ENCODE measurements at regions not wholly inside any gene's neighbourhood (a gene's known extent, or its start where the extent isn't known, plus 50 kb on each side); places are given as distances from the start of the nearest gene placed in this dataset.

DNA sequence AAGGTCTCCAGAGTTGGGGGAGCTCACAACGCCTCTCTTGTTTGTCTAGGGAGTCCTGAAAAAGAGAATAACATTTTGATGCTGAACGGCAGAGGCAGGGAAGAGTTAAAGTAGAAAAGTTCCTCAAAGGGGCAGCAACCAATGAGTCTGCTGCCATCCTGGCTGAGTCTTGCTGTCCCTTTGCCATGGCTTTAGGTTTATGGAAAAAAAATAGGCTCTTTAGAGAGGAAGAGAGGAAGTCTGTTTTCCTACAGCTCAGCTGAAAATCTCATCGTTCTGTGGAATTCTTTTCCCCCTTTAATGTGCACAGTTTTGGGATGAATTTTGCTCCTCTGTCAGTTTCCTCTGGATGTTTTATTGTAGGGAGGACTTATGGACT, 314.8 kb upstream of the TBX3 start:
- no peak for TF ChIP-seq POLR2A (IDR thresholded peaks at IDR 0.05)
- TF ChIP-seq CTCF (IDR thresholded peaks at IDR 0.05) = no peak
- Histone ChIP-seq H3K27me3 (no peaks in the 10 kb centered on the region), H3K27ac (no peak overlapping the region), H3K9me3 (peaks cover 0 to 7% (median 0%) of the 10 kb centered on the region in 4 donors), H3K4me1 (no peaks in the 10 kb centered on the region), H3K4me3 (no peak overlapping the region), H3K36me3 (no peaks in the 10 kb centered on the region)
- DNase-seq = no peak

GRCh38 chr12:114998118-114998749, 314.3 kb upstream of the TBX3 start:
- Histone ChIP-seq H3K27me3 (no peaks in the 10 kb centered on the region), H3K9me3 (peaks cover 0 to 7% (median 0%) of the 10 kb centered on the region in 4 donors), H3K4me3 (no peak overlapping the region), H3K27ac (no peak overlapping the region), H3K36me3 (no peaks in the 10 kb centered on the region), H3K4me1 (no peaks in the 10 kb centered on the region)
- TF ChIP-seq CTCF (IDR thresholded peaks at IDR 0.05) = no peak
- no peak for TF ChIP-seq POLR2A (IDR thresholded peaks at IDR 0.05)
- no peak for DNase-seq

DNA sequence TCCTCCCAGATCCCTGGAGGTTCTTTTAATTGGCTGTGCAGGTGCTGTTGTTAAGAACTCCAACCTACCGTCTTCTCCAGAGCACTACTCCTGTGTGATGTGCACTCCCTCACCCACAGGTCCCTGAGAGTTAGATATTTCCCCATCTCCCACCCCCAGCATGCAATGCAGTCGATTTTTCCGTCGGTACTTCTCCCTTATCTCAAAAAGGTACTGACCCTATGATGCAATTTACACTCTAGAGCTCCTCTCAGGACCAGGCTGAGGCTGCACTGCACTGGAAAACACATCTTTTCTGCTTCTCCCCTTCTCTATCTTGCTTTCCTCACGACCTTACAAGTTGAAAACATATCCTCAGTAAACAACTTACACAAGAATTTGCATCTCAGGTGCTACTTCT, 312.4 kb upstream of the TBX3 start:
- TF ChIP-seq POLR2A (IDR thresholded peaks at IDR 0.05) (no peak), CTCF (IDR thresholded peaks at IDR 0.05) (no peak)
- H3K27me3 ChIP-seq = no peaks in the 10 kb centered on the region
- H3K27ac ChIP-seq = no peak overlapping the region
- peaks cover 0 to 7% (median 0%) of the 10 kb centered on the region in 4 donors for H3K9me3 ChIP-seq
- H3K4me3 ChIP-seq = no peak overlapping the region
- no peak for DNase-seq
- no peaks in the 10 kb centered on the region for H3K36me3 ChIP-seq
- H3K4me1 ChIP-seq = no peaks in the 10 kb centered on the region

DNA sequence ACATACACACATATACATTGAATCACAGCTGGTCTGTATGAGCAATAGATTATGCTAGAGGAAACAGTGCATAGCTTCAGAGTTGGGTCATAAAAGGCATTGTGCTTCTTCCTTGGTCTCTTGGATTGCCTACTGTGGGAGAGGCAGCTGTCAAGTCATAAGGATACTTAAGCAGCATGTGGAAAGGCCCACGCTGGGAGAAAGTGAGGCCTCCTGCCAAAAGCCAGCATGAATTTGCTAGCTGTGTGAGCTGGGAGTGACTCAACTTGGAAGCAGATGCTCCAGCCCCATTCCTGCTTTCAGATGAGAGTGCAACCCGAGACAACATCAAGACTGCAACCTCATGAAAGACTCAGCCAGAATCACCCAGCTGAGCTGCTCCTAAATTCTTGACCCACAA, 311.9 kb upstream of the TBX3 start:
- no peaks in the 10 kb centered on the region for H3K27me3 ChIP-seq
- no peaks in the 10 kb centered on the region for H3K36me3 ChIP-seq
- TF ChIP-seq POLR2A (IDR thresholded peaks at IDR 0.05) (no peak), CTCF (IDR thresholded peaks at IDR 0.05) (no peak)
- no peak for DNase-seq
- H3K4me1 ChIP-seq = no peaks in the 10 kb centered on the region
- H3K27ac ChIP-seq = no peak overlapping the region
- peaks cover 0 to 7% (median 0%) of the 10 kb centered on the region in 4 donors for H3K9me3 ChIP-seq
- H3K4me3 ChIP-seq = no peak overlapping the region

DNA sequence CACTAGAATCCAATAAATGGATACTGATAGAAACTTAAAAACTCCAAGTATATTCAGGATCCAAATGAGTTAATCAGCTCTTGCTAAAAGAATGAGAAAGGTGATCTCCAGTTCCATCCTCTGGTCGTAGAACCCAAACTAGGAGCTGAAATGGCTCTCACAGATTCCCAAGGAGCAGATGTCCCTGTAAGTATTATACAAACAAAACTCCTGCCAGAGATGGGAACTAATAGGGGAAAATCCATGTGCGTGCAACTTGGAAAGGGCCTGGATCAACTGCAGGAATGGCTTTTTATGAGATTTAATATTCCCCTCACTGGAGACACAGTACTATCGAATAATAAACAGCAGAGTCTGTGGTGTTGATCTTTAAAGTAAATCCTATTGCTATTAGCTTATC, 309.2 kb upstream of the TBX3 start:
- no peaks in the 10 kb centered on the region for H3K4me1 ChIP-seq
- H3K27ac ChIP-seq = peak overlapping the region in 1 of 4 donors; percentile 10
- no peak for DNase-seq
- no peaks in the 10 kb centered on the region for H3K27me3 ChIP-seq
- H3K4me3 ChIP-seq = no peak overlapping the region
- H3K36me3 ChIP-seq = no peaks in the 10 kb centered on the region
- TF ChIP-seq POLR2A (IDR thresholded peaks at IDR 0.05) (no peak), CTCF (IDR thresholded peaks at IDR 0.05) (no peak)
- peaks cover 0 to 7% (median 0%) of the 10 kb centered on the region in 4 donors for H3K9me3 ChIP-seq

DNA sequence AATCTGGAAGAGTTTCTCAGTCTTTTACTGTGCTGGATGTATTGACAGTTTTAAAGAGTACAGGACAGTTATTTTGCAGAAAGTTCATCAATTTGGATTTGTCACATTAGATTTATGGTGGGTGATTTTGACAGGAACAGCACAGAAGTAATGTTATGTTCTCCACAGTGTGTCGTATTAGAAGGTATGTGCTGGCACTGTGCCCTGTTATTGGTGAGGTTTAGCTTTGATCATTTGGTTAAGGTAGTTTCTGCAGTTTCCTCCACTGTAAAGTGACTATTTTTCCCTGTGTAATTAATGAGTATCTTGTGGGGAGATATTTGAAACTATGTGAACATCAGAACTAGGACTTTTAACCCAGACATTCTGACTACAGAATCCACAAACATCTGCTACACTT, 308.5 kb upstream of the TBX3 start:
- no peak for DNase-seq
- TF ChIP-seq CTCF (IDR thresholded peaks at IDR 0.05) (no peak), POLR2A (IDR thresholded peaks at IDR 0.05) (no peak)
- Histone ChIP-seq H3K4me1 (no peaks in the 10 kb centered on the region), H3K9me3 (peaks cover 0 to 7% (median 0%) of the 10 kb centered on the region in 4 donors), H3K36me3 (no peaks in the 10 kb centered on the region), H3K27me3 (no peaks in the 10 kb centered on the region), H3K4me3 (no peak overlapping the region), H3K27ac (peak overlapping the region in 1 of 4 donors; percentile 10)

All from Peyer's patch (tissue), 4 donors.